K562 (cell line): ENCODE measurements at regions not wholly inside any gene's neighbourhood (a gene's known extent, or its start where the extent isn't known, plus 50 kb on each side); places are given as distances from the start of the nearest gene placed in this dataset.

ENCODE experiments used
- ASH1L ChIP-seq: fragments of 450-650 bp; IDR thresholded peaks from 2 replicates; pipeline ENCODE4 v1.6.1; 2018; ENCODE audit warnings: borderline replicate concordance, mild to moderate bottlenecking, low read depth; ENCODE audit not compliant: partially characterized antibody
- CHD2 ChIP-seq: IDR thresholded peaks from 2 replicates; pipeline ENCODE4 v1.6.1; 2011; ENCODE audit warnings: low read depth, low read length
- EGR1 ChIP-seq: fragments of 450-650 bp; conservative IDR thresholded peaks from 2 replicates; pipeline ENCODE4 v1.6.1; 2017; ENCODE audit warnings: mild to moderate bottlenecking
- FOXP1 ChIP-seq: sonication (generic); formaldehyde crosslinking; IDR thresholded peaks from 2 replicates; pipeline ENCODE4 v1.8.0; 2022; ENCODE audit warnings: mild to moderate bottlenecking, missing genetic modification reagents
- SIX5 ChIP-seq, 2 experiments: IDR thresholded peaks; 2 replicates each; pipeline ENCODE4 v1.6.1; 2011; ENCODE audit warnings: low read length in 2 of 2, borderline replicate concordance in 1 of 2, low read depth in 1 of 2, mild to moderate bottlenecking in 1 of 2, moderate library complexity in 1 of 2; ENCODE audit not compliant: insufficient read depth in 1 of 2
- TEAD4 ChIP-seq, 2 experiments: sonication (generic) in 1 of 2; formaldehyde crosslinking in 1 of 2; IDR thresholded peaks; 2 replicates each; pipeline versions ENCODE4 v1.6.1 to v1.8.0; 2012 to 2022; ENCODE audit warnings: borderline replicate concordance in 1 of 2, inconsistent platforms in 1 of 2, low read length in 1 of 2, mild to moderate bottlenecking in 1 of 2, missing genetic modification reagents in 1 of 2
- USF2 ChIP-seq: sonication (generic); formaldehyde crosslinking; IDR thresholded peaks from 2 replicates; pipeline ENCODE4 v1.5.0; 2020; ENCODE audit warnings: missing genetic modification reagents
- TF ChIP-seq, protein P1 (sequence below), 2 experiments: fragments of 200-800 bp in 1 of 2; sonication (Bioruptor generic) in 1 of 2; sonication (generic) in 1 of 2; formaldehyde crosslinking in 1 of 2; IDR thresholded peaks in 1 of 2; conservative IDR thresholded peaks in 1 of 2; 2 replicates each; pipeline versions ENCODE4 v1.5.0 to v1.6.1; 2016 to 2020; ENCODE audit warnings: missing compliant biosample characterization in 1 of 2, missing genetic modification characterization in 1 of 2, missing genetic modification reagents in 1 of 2

DNA sequence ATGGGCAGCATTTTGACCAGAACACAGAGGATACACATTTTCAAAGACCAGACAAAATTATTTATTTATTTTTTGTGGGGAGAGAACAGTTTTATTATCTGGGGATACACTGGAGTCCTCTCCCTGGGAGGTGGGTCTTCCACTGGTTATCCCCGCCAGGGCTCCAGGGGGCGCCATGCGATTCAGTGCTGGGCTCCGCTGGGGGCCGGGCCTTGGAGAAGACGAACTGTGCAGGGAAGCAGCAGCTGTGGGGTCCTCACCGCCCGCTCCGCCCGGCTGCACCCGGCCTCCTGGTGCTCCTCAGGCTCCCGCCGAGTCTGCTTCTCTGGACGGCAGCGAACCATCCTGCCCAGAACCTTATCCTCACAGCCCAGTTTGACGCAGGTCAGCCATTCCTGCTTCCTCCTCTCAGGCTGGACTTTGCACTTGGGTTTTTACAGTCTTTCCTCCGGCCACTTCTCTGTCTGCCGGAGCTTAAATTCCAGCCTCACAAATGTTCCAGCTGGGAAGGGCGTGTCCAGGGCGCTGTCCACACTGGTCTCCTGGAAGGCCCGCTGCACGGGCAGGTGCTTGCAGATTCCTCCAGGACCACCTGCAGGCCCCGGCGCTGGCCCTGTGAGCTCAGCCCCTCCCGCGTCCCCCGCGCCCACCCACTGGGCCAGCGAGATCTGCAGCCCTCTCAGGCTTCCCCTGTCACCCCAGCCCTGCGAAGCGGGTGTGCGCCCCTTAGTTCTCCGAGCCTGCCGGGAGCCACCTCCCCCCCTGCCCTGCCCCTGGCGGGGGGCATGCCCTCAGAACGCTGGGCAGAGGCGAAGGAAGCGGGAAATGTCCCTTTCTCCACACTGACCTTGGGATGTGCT is 1830.0 kb upstream of the DEFB115 start (continued):
- TF ChIP-seq TEAD4 (IDR thresholded peaks at IDR 0.05; ENCODE audit: low read length) (no peak), TEAD4 (CRISPR knock-in tag; IDR thresholded peaks at IDR 0.05; ENCODE audit: borderline replicate concordance) (no peak), ASH1L (no peak), CHD2 (no peak), FOXP1 (CRISPR knock-in tag) (no peak), SIX5 (IDR thresholded peaks at IDR 0.05; ENCODE audit: borderline replicate concordance in 1 of 2, insufficient read depth in 1 of 2, low read depth in 1 of 2, low read length in 2 of 2) (no peak), EGR1 (no peak), USF2 (CRISPR knock-in tag) (no peak)
- TF ChIP-seq, protein P1, sequence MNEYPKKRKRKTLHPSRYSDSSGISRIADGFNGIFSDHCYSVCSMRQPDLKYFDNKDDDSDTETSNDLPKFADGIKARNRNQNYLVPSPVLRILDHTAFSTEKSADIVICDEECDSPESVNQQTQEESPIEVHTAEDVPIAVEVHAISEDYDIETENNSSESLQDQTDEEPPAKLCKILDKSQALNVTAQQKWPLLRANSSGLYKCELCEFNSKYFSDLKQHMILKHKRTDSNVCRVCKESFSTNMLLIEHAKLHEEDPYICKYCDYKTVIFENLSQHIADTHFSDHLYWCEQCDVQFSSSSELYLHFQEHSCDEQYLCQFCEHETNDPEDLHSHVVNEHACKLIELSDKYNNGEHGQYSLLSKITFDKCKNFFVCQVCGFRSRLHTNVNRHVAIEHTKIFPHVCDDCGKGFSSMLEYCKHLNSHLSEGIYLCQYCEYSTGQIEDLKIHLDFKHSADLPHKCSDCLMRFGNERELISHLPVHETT (CRISPR knock-in tag; conservative IDR thresholded peaks at IDR 0.05 in 1 of 2, IDR thresholded peaks at IDR 0.05 in 1 of 2), result no peak
